GM18951 (cell line): ENCODE measurements at regions not wholly inside any gene's neighbourhood (a gene's known extent, or its start where the extent isn't known, plus 50 kb on each side); places are given as distances from the start of the nearest gene placed in this dataset.

ENCODE experiments used
- POLR2A ChIP-seq: IDR thresholded peaks from 4 replicates; pipeline ENCODE4 v1.6.1; 2011; ENCODE audit warnings: mild to moderate bottlenecking; ENCODE audit not compliant: insufficient read length, insufficient read depth; ENCODE audit errors: extremely low read depth
- in situ Hi-C: fragments of 300-500 bp; cut with MboI; formaldehyde crosslinking; loops from one replicate; pipeline ENCODE4 v1.12.0; 2022; ENCODE audit warnings: low sequenced_read_pairs, mixed read lengths, inconsistent platforms; ENCODE audit not compliant: unreplicated experiment

DNA sequence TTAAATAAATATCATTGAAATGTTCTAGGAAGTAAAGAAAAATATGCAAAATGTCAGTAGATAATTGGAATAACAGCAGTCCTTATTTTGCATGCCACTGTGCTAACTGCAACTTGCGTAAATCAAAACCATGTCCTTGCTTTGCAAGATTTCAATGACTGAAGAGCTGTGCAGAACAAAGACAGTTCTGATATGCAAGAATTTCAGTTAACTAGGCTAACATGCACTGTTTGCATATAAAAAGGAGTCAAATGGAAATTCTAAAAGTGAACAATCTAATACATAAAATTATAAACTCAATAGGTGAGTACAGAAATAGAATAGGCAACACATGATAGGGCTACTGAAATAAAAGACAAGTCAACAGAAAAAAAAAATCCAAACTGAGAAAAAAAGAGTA is 1844.6 kb upstream of the NUDT12 start:
- in situ Hi-C loops: no loop called here
- no peak for TF ChIP-seq POLR2A

GRCh38 chr5:105397749-105398148 is 1835.2 kb upstream of the NUDT12 start:
- in situ Hi-C loops: no loop called here
- no peak for TF ChIP-seq POLR2A

DNA sequence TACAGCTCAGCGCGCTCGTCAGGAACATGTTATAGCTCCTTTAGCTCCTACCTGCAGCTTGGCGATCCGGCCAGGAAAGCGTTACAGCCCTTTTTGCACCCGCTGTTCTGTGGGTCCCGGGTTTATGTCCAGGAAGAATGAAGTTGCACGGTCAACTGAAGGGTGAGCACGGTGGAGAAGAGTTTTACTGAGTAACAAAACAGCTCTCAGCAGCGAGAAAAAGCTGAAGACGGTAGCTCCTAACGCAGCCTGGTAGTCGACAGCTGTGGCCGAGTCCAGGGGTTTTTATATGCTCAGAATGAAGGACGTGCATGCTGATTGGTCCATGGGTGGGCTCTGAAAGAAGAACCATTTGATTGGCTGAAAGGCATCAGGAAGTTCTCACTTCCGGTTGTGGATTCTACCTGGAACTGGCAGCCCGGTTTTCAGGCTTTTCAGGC is 1830.1 kb upstream of the NUDT12 start:
- in situ Hi-C loops: no loop called here
- no peak for TF ChIP-seq POLR2A

DNA sequence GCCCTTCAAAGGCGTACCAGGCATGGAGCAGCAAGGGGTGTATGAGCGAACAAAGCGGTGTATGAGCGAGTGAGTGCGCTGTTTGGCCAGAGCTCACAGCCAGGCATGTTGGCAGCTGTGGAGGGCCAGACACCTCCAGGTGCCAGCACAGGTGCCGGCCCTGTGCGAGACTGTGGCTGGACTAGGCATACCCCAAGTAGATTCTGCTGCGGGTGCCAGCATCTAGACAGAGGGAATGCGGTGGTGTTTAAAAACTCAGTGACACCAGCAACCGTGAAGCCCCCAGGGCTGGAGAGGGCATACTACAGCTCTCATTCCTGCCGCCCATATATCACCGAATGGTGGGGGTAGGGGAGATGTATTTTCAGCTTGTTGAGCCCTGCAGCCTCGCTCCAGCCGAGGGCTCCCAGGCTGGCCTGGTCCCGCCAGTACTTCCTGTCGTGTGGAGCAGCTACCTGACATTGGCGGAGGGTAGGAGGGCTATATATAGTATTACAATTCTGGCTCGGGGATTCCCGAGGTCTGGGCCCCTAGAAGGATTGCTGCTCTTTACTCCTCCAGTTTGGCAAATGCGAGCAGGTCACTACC is 1829.6 kb upstream of the NUDT12 start:
- TF ChIP-seq POLR2A: no peak
- in situ Hi-C loops: no loop called here

GRCh38 chr5:105380126-105380525 is 1817.5 kb upstream of the NUDT12 start:
- in situ Hi-C loops: no loop called here

GRCh38 chr5:105371169-105371568 is 1808.6 kb upstream of the NUDT12 start:
- in situ Hi-C loops: no loop called here
- no peak for TF ChIP-seq POLR2A

More at GRCh38 chr5:105380126-105380525, 1817.5 kb upstream of the NUDT12 start:
- TF ChIP-seq POLR2A: no peak

- in situ Hi-C loops: no loop called here
- TF ChIP-seq POLR2A: no peak
Measured at GRCh38 chr5:105350486-105351140, 1788.0 kb upstream of the NUDT12 start.

DNA sequence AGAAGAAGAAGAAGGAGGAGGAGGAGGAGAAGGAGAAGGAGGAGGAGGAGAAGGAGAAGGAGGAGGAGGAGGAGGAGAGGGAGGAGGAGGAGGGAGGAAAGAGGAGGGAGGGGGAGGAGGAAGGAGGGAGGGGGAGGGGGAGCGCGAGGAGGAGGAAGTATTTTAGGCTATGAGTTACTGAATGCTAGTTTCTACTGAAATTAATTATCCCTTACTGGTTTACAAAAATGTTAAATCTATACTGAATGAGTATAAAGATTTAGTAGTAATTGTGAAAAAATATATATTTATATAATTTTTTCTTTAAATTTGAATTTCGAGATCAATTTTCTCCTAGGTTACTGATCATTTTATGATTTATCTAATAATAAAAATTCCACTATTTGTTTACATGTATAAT is 1769.0 kb upstream of the NUDT12 start:
- in situ Hi-C loops: no loop called here
- no peak for TF ChIP-seq POLR2A

- in situ Hi-C loops: no loop called here
- TF ChIP-seq POLR2A: no peak
Measured at GRCh38 chr5:105330185-105330584, 1767.6 kb upstream of the NUDT12 start.

- in situ Hi-C loops: no loop called here
- TF ChIP-seq POLR2A: no peak
Measured at GRCh38 chr5:105304859-105305258, 1742.3 kb upstream of the NUDT12 start.

DNA sequence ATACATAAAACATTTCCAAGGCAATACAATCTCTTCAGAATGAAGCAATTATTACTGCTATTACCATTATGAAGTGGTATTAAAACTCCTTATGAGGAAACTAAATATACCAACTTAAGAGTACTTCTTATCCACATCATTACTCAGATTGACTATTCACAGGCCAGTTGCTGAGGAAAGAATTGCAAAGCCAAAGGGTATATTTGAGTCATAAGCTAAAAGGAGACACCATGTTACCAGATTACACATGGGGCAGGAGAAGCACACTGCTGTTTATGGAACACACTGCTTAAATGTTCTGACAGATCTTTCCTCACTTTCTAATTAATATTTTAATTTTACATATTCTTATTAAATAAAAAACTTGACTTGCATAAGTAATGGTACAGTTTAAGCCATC is 1726.4 kb upstream of the NUDT12 start:
- TF ChIP-seq POLR2A: no peak
- in situ Hi-C loops: no loop called here

GRCh38 chr5:105283134-105283533 is 1720.5 kb upstream of the NUDT12 start:
- no peak for TF ChIP-seq POLR2A
- in situ Hi-C loops: no loop called here

GRCh38 chr5:105274079-105274478 is 1711.5 kb upstream of the NUDT12 start:
- in situ Hi-C loops: no loop called here
- no peak for TF ChIP-seq POLR2A

- no peak for TF ChIP-seq POLR2A
- in situ Hi-C loops: no loop called here
Measured at GRCh38 chr5:105263515-105263914, 1700.9 kb upstream of the NUDT12 start.

DNA sequence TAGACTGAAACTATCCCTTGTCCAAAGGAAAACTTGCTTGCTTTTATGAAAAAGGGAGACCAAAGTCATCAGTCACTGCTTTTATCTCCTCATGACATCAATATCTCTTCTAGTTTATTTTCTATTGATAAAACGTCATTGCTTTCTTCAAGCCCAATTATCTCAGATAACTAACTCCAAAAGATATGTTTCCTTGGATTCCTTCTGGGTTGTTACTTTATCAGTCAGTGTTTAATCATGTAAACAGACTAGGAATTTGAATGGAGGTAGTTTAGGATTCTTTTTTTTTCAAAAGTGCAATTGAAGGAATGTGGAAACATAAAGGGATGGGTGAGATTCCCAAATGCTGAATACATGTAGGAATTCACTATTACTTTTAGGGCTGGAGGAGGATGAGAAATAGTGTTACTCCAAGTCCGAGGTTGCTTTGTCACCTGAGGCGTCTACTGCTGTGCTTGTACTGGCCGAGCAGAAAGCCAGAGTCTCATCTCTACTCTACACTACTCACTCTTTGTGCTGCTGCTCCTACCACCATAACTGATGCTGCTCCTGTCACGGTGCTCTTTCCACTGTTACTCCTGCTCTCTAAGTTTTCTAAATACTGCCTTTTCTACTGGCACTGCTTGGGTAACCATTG is 1697.1 kb upstream of the NUDT12 start:
- TF ChIP-seq POLR2A: no peak
- in situ Hi-C loops: no loop called here

- in situ Hi-C loops: no loop called here
- TF ChIP-seq POLR2A: no peak
Measured at GRCh38 chr5:105238561-105238960, 1676.0 kb upstream of the NUDT12 start.
